ENCODE measurements at regions not wholly inside any gene's neighbourhood (a gene's known extent, or its start where the extent isn't known, plus 50 kb on each side); places are given as distances from the start of the nearest gene placed in this dataset.

DNA sequence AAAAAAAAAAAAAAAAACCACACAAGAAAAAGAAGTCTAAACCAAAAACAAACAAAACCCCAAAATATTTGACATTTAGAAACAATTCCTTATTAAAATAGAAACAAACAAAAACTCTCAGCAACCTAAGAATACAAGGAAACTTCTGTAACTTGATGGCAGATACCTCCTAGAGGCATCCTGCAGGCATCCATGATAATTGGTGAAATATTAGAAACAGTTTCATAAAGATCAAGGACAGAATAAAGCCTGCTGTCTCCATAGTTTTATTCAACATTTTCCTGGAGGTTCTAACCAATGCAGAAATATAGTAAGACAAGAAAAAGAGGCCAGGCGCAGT, 63.0 kb upstream of the TRPM1 start:
- Mint-ChIP-seq H3K9me3 (no peaks in the 10 kb centered on the region), H3K4me3 (no peak overlapping the region), H3K36me3 (ENCODE audit: low read depth) (no peaks in the 10 kb centered on the region)

DNA sequence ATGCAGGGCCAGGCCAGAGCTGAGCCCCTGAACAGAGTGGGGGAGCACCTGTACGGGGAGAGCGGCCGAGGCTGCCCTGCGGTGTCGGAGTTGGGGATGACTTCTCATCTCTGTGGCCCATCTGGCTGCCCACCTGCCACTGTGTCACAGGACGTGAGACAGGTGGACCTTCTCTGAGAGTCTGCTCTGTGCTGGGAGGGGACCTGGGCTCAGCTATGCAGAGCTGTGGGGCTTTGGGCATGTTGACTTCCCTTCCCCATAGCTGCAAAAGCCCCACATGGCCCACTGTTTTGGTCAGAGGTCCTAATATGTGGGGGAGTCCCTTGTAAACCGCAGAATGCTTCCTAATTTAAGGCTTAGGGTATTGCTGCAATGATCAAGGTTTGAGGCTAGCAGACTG, 68.0 kb upstream of the TRPM1 start:
- intact Hi-C loops (cut with micrococcal nuclease), result no loop called here
- Mint-ChIP-seq H3K4me1 (peaks cover 5% of the 10 kb centered on the region), H3K36me3 (ENCODE audit: low read depth) (no peaks in the 10 kb centered on the region), H3K27me3 (peaks cover 5% of the 10 kb centered on the region), H3K27ac (no peak overlapping the region), H3K9me3 (no peaks in the 10 kb centered on the region), H3K4me3 (no peak overlapping the region)
- no peak for DNase-seq

More for the DNA sequence above, 63.0 kb upstream of the TRPM1 start:
- Mint-ChIP-seq H3K27ac (no peak overlapping the region), H3K27me3 (peaks cover 10% of the 10 kb centered on the region), H3K4me1 (peaks cover 5% of the 10 kb centered on the region)
- no peak for DNase-seq
- intact Hi-C loops (cut with micrococcal nuclease), result no loop called here

DNA sequence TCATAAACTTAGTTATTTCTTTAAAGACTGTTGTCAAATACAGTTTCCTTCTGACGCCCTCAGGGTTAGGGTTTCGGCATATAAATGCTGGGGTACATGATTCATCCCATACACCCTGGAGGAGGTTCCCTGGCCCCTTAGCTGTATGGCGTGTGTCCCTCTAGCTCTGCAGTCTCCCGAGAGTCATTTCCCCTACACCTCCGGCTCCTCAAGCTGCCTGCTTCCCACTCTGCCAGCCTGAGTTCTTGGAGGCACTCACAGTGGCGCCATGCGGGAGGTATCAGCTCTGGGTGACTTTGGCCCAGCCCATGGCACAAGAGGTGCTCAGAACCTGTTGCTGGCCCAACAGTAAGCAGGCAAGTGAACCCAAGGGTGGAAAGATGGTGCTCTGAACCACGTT, 70.2 kb upstream of the TRPM1 start:
- Mint-ChIP-seq H3K36me3 (ENCODE audit: low read depth) (no peaks in the 10 kb centered on the region), H3K4me1 (peaks cover 5% of the 10 kb centered on the region), H3K9me3 (no peaks in the 10 kb centered on the region), H3K27me3 (peaks cover 3% of the 10 kb centered on the region), H3K4me3 (no peak overlapping the region), H3K27ac (no peak overlapping the region)
- DNase-seq, result peak; percentile 52
- intact Hi-C loops (cut with micrococcal nuclease), result no loop called here

DNA sequence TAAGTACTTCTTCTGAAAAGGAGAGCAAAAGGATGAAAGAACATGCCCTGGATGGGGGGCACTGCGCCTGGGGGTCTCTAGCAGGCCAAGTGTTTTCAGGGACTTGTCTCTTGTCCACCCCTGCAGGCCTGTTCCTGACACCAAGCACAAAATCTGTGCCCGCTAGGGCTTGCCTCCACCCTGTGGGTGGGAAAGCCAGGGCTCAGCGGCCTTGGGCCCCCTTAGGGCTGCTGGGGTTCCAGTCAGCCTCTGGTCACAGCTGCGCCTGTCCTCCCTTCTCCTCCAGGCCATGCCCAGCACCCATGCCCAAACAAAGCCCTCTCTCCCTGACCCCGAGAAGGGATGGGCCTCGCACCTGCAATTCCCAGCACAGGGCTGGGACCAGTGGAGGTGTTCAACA, 71.1 kb upstream of the TRPM1 start:
- DNase-seq, result no peak
- no peak overlapping the region for H3K4me3 Mint-ChIP-seq
- no peaks in the 10 kb centered on the region for H3K36me3 Mint-ChIP-seq (ENCODE audit: low read depth)
- peaks cover 3% of the 10 kb centered on the region for H3K4me1 Mint-ChIP-seq
- no peaks in the 10 kb centered on the region for H3K27me3 Mint-ChIP-seq
- intact Hi-C loops (cut with micrococcal nuclease), result no loop called here
- H3K27ac Mint-ChIP-seq, result no peak overlapping the region
- no peaks in the 10 kb centered on the region for H3K9me3 Mint-ChIP-seq

DNA sequence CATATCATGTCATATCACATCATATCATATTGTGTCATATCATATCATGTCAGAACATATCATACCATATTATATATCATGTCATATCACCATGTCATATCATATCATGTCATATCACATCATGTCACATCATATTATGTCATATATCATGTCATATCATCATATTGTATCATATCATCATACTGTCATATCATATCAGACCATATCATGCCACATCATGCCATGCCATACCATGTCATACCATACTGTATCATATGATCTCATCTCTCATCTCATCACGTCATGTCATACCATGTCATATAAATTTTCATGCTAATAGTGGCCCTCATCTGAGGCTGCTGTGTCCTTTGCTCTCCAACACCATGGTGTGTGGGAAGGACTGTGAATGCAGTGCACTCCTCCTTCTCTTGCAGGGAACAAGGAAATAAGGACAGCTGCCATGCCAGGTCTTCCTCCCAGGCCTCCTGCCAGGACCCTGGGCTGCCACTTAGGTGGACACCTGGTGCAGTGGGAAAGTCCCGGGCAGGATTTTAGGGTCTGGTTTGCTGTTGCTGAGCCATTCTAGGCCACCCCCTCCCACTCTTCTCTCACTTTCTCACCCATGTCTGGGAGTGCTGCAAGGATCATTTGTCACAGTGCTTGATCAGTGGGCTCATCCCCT, 72.4 kb upstream of the TRPM1 start:
- no peaks in the 10 kb centered on the region for H3K9me3 Mint-ChIP-seq
- H3K4me3 Mint-ChIP-seq, result no peak overlapping the region
- peaks cover 4% of the 10 kb centered on the region for H3K4me1 Mint-ChIP-seq
- no peaks in the 10 kb centered on the region for H3K36me3 Mint-ChIP-seq (ENCODE audit: low read depth)
- no peak overlapping the region for H3K27ac Mint-ChIP-seq
- H3K27me3 Mint-ChIP-seq, result no peaks in the 10 kb centered on the region
- intact Hi-C loops (cut with micrococcal nuclease), result no loop called here
- no peak for DNase-seq

DNA sequence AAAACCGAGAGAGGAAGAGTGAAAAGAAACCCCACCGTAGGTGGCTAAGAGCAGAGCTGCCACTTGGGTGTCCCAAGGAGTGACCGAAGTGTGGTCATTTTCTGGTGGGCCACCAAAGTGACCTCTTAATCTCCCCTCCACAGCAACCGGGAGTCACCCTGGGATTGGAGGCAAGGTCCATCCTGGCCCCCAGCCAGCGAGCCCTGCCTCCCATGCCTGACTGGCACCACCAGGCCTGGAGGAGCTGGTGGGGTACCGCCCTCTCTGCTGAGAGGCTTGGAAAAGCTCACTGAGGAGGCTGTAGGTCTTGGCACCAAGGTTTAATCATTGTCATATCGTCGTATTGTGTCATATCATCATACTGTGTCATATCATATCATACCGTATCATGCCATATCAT, 74.0 kb upstream of the TRPM1 start:
- peak; percentile 48 for DNase-seq
- Mint-ChIP-seq H3K9me3 (peaks cover 3% of the 10 kb centered on the region), H3K4me3 (no peak overlapping the region), H3K27ac (no peak overlapping the region), H3K36me3 (ENCODE audit: low read depth) (peaks cover 3% of the 10 kb centered on the region), H3K27me3 (peaks cover under 1% of the 10 kb centered on the region), H3K4me1 (peaks cover 7% of the 10 kb centered on the region)
- intact Hi-C loops (cut with micrococcal nuclease), result no loop called here

DNA sequence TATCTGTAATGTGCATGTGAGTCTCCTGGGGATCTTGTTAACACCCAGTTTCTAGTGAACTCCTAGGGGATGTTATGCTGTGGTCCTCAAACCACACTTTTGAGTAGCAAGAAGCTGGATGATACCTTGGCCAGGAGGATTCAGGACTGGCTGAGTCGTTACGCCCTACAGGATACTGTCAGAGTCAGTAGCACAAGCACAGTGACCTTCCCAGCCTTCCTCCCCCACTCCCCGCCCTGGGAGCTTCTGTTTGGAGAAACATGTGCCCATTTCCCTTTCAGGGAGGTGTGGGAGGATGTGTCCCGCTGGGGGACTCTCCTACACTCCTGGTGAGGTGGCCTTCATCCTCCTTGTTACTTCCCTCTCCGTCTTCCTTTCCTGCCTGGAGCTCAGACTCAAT, 76.4 kb upstream of the TRPM1 start:
- Mint-ChIP-seq H3K27me3 (peaks cover 3% of the 10 kb centered on the region), H3K4me3 (no peak overlapping the region), H3K36me3 (ENCODE audit: low read depth) (peaks cover 3% of the 10 kb centered on the region), H3K27ac (no peak overlapping the region), H3K9me3 (peaks cover 3% of the 10 kb centered on the region), H3K4me1 (peaks cover 7% of the 10 kb centered on the region)
- intact Hi-C loops (cut with micrococcal nuclease), result no loop called here
- DNase-seq, result no peak

DNA sequence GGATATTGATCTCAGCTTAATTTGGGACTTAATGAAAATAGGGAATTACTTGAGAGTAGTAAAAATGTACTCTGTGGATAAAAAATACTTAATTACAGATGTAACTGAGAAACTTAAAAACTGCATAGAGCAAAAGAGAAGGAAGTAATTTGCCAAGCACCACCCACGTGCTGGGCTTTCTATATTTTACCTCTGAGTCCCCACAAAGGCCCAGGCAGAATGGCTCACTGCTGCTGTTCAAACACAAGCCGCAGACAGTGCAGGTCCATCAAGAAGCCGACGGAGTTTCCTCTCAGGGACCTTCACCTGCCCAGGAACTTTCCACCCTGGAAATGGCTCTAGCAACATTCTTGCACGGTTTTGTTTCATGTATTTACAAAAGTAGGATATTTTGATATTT, 77.2 kb upstream of the TRPM1 start:
- Mint-ChIP-seq H3K27me3 (peaks cover 3% of the 10 kb centered on the region), H3K36me3 (ENCODE audit: low read depth) (peaks cover 3% of the 10 kb centered on the region), H3K9me3 (peaks cover 3% of the 10 kb centered on the region), H3K4me1 (peaks cover 7% of the 10 kb centered on the region), H3K4me3 (no peak overlapping the region), H3K27ac (no peak overlapping the region)
- intact Hi-C loops (cut with micrococcal nuclease), result no loop called here
- no peak for DNase-seq

DNA sequence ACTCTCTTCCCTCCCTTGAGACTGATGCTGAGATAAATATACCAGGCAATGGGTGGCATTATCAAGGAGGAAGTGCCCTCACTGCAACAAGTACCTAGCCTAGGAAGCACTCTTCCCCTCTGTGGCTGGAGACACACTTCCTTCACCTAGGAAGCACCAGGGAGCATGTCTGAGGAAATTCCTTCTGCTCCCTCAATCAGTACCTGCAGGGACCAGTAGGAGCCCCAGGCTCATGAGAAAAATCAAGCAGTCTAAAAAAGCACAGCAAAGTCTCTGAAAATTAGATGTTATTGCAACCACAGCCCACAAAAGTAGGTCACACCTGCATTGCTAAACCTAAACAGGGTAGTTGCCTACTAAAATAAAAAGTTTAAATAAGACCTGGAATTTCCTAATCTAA, 78.2 kb upstream of the TRPM1 start:
- H3K27ac Mint-ChIP-seq, result peak overlapping the region; percentile 10

DNA sequence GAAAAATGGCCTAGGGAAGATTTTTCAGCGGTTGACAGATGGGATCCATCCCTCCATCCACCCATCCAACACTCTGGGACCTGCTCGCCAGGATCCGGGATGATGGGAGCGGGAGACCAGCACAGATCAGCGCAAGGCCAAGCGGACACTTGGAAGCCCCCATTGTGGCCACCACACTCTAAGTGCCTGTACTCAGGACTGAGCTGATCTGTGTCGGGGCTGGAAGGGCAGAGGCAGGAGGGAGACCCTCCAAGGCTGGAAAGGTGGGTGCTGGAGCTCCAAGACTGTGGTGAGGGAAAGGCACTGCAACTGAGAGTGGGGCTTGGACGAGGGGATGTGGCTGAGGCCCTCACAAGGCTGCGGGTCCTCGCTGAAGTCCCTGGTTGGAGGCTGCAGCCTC, 91.8 kb upstream of the TRPM1 start:
- peaks cover 17% of the 10 kb centered on the region for H3K9me3 Mint-ChIP-seq
- peaks cover 8% of the 10 kb centered on the region for H3K27me3 Mint-ChIP-seq
- intact Hi-C loops (cut with micrococcal nuclease), result no loop called here
- H3K4me1 Mint-ChIP-seq, result no peaks in the 10 kb centered on the region
- DNase-seq, result no peak
- H3K4me3 Mint-ChIP-seq, result no peak overlapping the region
- peaks cover 1% of the 10 kb centered on the region for H3K36me3 Mint-ChIP-seq (ENCODE audit: low read depth)
- no peak overlapping the region for H3K27ac Mint-ChIP-seq

More for the DNA sequence above, 78.2 kb upstream of the TRPM1 start:
- no peak for DNase-seq
- intact Hi-C loops (cut with micrococcal nuclease), result no loop called here
- peaks cover 3% of the 10 kb centered on the region for H3K27me3 Mint-ChIP-seq
- H3K4me3 Mint-ChIP-seq, result no peak overlapping the region
- peaks cover 7% of the 10 kb centered on the region for H3K4me1 Mint-ChIP-seq
- H3K9me3 Mint-ChIP-seq, result peaks cover 3% of the 10 kb centered on the region
- H3K36me3 Mint-ChIP-seq (ENCODE audit: low read depth), result peaks cover 3% of the 10 kb centered on the region

DNA sequence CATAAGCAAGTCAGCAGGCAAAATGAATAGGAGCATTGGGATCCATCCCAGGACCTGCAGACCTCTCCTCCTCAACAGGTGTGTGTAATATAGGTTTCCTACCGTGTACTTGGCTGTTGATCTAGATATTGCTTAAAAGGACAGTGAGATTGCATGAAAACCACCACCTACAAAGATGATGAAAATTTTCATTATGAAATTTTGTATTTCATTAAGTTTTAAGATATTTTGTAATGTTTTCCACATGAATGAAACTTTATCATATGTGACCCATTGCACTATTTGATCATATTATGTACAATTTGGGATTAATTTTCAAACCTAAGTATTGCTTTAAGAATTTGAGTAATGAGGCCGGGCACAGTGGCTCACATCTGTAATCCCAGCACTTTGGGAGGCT, 94.3 kb upstream of the TRPM1 start:
- Mint-ChIP-seq H3K36me3 (ENCODE audit: low read depth) (no peaks in the 10 kb centered on the region), H3K27ac (no peak overlapping the region), H3K4me1 (peaks cover 8% of the 10 kb centered on the region), H3K27me3 (peaks cover 14% of the 10 kb centered on the region), H3K9me3 (peaks cover 3% of the 10 kb centered on the region), H3K4me3 (no peak overlapping the region)
- intact Hi-C loops (cut with micrococcal nuclease), result no loop called here
- DNase-seq, result no peak

DNA sequence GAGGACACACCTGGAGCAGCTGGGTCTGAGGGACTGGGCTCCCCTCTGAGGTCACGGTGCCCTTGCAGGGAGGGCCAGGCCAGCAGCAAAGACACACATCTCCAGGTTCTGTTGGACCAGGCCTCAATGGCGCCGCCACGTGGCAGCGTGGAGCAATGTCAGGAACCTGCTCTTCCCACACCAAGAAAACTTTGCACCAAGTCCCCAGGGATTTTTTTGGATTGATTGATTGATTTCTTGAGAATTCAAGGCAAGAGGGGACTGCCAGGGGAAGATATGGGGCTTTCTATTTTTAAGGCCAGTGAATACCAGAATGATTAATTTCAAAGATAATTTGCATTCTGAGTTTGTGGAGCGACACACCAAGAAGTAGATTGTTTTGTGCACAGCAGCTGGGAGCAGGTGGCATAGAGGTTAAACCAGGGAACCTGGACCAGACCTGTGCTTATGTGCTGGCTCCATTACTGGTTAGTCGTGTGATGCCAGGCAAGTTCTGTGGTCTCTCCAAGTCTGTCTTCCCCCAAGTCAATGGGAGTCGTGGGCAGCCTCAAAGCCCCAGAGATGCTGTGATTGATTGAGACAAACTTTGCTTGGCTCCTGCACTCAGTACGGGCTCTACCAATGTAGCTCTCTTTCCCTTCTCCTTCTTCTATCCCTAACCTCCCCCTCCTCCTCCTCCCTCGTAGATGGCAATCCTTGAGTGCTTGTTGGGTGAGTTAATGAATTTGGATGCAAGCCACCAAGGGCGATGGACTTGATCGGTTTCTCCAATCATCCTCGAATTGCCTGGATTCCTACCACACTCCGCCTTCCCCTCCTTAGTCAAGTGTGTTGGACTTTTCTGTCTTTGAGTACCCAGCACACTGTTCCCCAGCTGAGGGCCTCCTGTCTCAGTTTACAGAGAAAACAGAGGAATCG, 96.2 kb upstream of the TRPM1 start:
- DNase-seq, result peak; percentile 82
- intact Hi-C loops (cut with micrococcal nuclease), result no loop called here
- H3K36me3 Mint-ChIP-seq (ENCODE audit: low read depth), result no peaks in the 10 kb centered on the region
- H3K27ac Mint-ChIP-seq, result peak overlapping the region; percentile 22
- H3K27me3 Mint-ChIP-seq, result peaks cover 12% of the 10 kb centered on the region
- H3K9me3 Mint-ChIP-seq, result peaks cover 3% of the 10 kb centered on the region
- no peak overlapping the region for H3K4me3 Mint-ChIP-seq
- peaks cover 19% of the 10 kb centered on the region for H3K4me1 Mint-ChIP-seq

DNA sequence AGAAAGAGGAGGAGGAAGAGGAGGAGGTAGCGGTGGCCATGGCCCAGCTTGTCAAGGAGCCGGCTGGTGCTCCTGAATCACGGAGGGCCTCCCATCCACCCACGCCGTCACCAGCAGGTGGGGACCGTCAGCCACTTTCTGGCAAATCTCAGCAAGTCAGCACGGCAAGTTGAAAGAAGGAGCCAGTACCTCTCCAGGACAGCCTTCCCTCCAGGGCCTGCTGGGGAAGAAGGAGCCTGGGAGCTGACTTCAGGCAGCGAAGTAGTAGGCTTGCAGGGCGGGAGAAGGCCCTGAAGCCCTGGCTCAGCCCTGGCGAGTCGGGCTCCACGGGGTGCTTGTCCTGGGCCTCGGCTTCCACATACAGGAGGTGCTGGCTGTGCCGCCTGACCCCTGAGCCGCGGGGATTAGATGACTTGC, 99.2 kb upstream of the TRPM1 start:
- peaks cover 26% of the 10 kb centered on the region for H3K4me1 Mint-ChIP-seq
- H3K9me3 Mint-ChIP-seq, result no peaks in the 10 kb centered on the region
- H3K27me3 Mint-ChIP-seq, result peaks cover 12% of the 10 kb centered on the region

DNA sequence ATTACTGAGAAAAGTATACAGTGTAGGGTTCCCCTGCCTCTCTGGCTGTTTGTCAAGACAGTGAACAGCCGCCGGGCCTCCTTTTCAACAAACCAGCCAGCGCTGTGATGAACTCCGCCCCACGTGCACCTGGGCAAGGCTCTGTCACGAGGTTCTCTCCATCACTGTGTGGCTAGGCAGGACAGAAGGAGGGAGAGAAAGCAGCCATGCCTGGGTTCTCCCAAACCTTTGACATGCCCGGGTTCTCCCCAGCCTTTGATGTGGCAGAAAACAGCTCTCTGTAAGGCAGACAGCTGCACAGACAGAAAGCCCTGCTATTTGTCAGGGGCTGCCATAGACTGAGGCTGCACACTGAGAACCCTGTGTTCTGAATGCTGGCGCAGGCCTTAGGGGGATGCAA, 101.4 kb upstream of the TRPM1 start:
- Mint-ChIP-seq H3K9me3 (no peaks in the 10 kb centered on the region), H3K4me1 (peaks cover 40% of the 10 kb centered on the region), H3K27ac (no peak overlapping the region), H3K4me3 (no peak overlapping the region), H3K27me3 (peaks cover 12% of the 10 kb centered on the region), H3K36me3 (ENCODE audit: low read depth) (no peaks in the 10 kb centered on the region)
- intact Hi-C loops (cut with micrococcal nuclease), result no loop called here
- DNase-seq, result peak; percentile 81

More for the DNA sequence above, 99.2 kb upstream of the TRPM1 start:
- no peak overlapping the region for H3K4me3 Mint-ChIP-seq
- DNase-seq, result peak; percentile 91
- intact Hi-C loops (cut with micrococcal nuclease), result no loop called here
- no peaks in the 10 kb centered on the region for H3K36me3 Mint-ChIP-seq (ENCODE audit: low read depth)
- no peak overlapping the region for H3K27ac Mint-ChIP-seq
